HFF-Myc (cell line): ENCODE measurements at regions not wholly inside any gene's neighbourhood (a gene's known extent, or its start where the extent isn't known, plus 50 kb on each side); places are given as distances from the start of the nearest gene placed in this dataset.
A peak's percentile ranks its signal among the peaks of the same experiment; 100 is the strongest.

Experiments used
- DNase-seq: peaks from one replicate; pipeline ENCODE4 v3.0.0-alpha.2; 2011; ENCODE audit warnings: low read depth; ENCODE audit errors: extremely low read depth
- H3K4me3 ChIP-seq: replicated peaks from 2 replicates; pipeline ENCODE4 v1.5.1; 2011; ENCODE audit warnings: low read depth, mild to moderate bottlenecking, control low read depth, low read length
- CTCF ChIP-seq: IDR thresholded peaks from 2 replicates; pipeline ENCODE4 v1.5.1; 2012; ENCODE audit warnings: mild to moderate bottlenecking, low read depth, low read length, control low read depth; ENCODE audit errors: missing control alignments

GRCh38 chrX:150152036-150152435, 211.1 kb upstream of the MAMLD1 start:
- no peak overlapping the region for H3K4me3 ChIP-seq
- TF ChIP-seq CTCF = no peak
- no peak for DNase-seq

GRCh38 chrX:150152546-150152945, 210.6 kb upstream of the MAMLD1 start:
- H3K4me3 ChIP-seq = no peak overlapping the region
- no peak for DNase-seq
- no peak for TF ChIP-seq CTCF

- peak; percentile 29 for DNase-seq
- TF ChIP-seq CTCF = no peak
- no peak overlapping the region for H3K4me3 ChIP-seq
Observed at GRCh38 chrX:150155436-150156035, 207.6 kb upstream of the MAMLD1 start.

- no peak for DNase-seq
- no peak for TF ChIP-seq CTCF
- H3K4me3 ChIP-seq = no peak overlapping the region
Observed at GRCh38 chrX:150156615-150157014, 206.5 kb upstream of the MAMLD1 start.

- TF ChIP-seq CTCF = no peak
- DNase-seq = no peak
- H3K4me3 ChIP-seq = no peak overlapping the region
Observed at GRCh38 chrX:150157291-150157690, 205.8 kb upstream of the MAMLD1 start.

GRCh38 chrX:150158554-150159332, 204.4 kb upstream of the MAMLD1 start:
- TF ChIP-seq CTCF = no peak
- no peak for DNase-seq
- no peak overlapping the region for H3K4me3 ChIP-seq

- DNase-seq = no peak
- TF ChIP-seq CTCF = no peak
- H3K4me3 ChIP-seq = no peak overlapping the region
Observed at GRCh38 chrX:150159537-150159936, 203.6 kb upstream of the MAMLD1 start.
